ENCODE measurements at regions not wholly inside any gene's neighbourhood (a gene's known extent, or its start where the extent isn't known, plus 50 kb on each side); places are given as distances from the start of the nearest gene placed in this dataset.

DNA sequence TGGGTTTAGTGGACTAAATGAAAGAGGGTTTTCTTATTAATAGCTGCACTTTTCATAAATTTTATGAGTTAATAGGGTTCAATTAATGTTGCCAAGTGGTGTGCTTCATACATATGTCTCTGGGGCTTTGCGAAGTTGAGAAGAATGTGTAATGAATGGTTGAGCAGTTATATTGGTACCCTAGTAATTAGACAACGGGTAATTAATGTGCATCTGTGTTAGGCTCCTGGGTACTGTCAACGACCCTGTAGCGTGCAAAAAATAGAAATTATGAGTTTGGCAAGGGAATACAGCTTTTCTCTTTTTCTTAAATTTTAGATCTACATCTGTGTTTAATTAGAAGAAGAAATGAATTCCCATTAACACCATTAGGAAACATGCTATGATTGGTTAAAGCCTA is 1027.7 kb downstream of the ARAP2 start:
- no peak for TF ChIP-seq EHMT2 (IDR thresholded peaks at IDR 0.05; ENCODE audit: low read depth)
- TF ChIP-seq, protein P1, sequence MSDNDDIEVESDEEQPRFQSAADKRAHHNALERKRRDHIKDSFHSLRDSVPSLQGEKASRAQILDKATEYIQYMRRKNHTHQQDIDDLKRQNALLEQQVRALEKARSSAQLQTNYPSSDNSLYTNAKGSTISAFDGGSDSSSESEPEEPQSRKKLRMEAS (IDR thresholded peaks at IDR 0.05): no peak
- TF ChIP-seq, protein P2, sequence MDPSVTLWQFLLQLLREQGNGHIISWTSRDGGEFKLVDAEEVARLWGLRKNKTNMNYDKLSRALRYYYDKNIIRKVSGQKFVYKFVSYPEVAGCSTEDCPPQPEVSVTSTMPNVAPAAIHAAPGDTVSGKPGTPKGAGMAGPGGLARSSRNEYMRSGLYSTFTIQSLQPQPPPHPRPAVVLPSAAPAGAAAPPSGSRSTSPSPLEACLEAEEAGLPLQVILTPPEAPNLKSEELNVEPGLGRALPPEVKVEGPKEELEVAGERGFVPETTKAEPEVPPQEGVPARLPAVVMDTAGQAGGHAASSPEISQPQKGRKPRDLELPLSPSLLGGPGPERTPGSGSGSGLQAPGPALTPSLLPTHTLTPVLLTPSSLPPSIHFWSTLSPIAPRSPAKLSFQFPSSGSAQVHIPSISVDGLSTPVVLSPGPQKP (IDR thresholded peaks at IDR 0.05; ENCODE audit: low read depth, low read length): no peak
- TF ChIP-seq KDM5A (IDR thresholded peaks at IDR 0.05): no peak
- TF ChIP-seq CTCF (IDR thresholded peaks at IDR 0.05): no peak
- no peak for TF ChIP-seq USF2 (IDR thresholded peaks at IDR 0.05)
- TF ChIP-seq JUN (IDR thresholded peaks at IDR 0.05): no peak
- TF ChIP-seq CHD2 (IDR thresholded peaks at IDR 0.05; ENCODE audit: low read length, partially characterized antibody): no peak
- TF ChIP-seq JUNB (IDR thresholded peaks at IDR 0.05): no peak
- TF ChIP-seq POLR2AphosphoS2 (conservative IDR thresholded peaks at IDR 0.05; ENCODE audit: low read length): no peak
- no peak for TF ChIP-seq KDM1A (IDR thresholded peaks at IDR 0.05; ENCODE audit: low read depth)
